Peyer's patch (tissue), 4 donors: ENCODE measurements at regions not wholly inside any gene's neighbourhood (a gene's known extent, or its start where the extent isn't known, plus 50 kb on each side); places are given as distances from the start of the nearest gene placed in this dataset.

ENCODE experiments used
- CTCF ChIP-seq, 6 experiments: fragments of 450-650 bp in 4 of 6; fragments of 200-600 bp in 2 of 6; sonication (generic) in 1 of 6; IDR thresholded peaks; one replicate each; pipeline ENCODE4 v1.5.1; 2017 to 2019; ENCODE audit warnings: antibody characterized with exemption in 6 of 6, mild to moderate bottlenecking in 3 of 6, moderate library complexity in 1 of 6
- POLR2A ChIP-seq, 2 donors: fragments of 450-650 bp; IDR thresholded peaks; one replicate each; pipeline ENCODE4 v1.5.1; 2017; ENCODE audit warnings: antibody characterized with exemption in 2 of 2, mild to moderate bottlenecking in 2 of 2, moderate library complexity in 2 of 2

GRCh38 chr9:96071815-96072124 is 196.3 kb downstream of the ERCC6L2 start:
- TF ChIP-seq CTCF (IDR thresholded peaks at IDR 0.05) (no peak), POLR2A (IDR thresholded peaks at IDR 0.05) (no peak)
